IPS-NIHi11 (cell line): ENCODE measurements at regions not wholly inside any gene's neighbourhood (a gene's known extent, or its start where the extent isn't known, plus 50 kb on each side); places are given as distances from the start of the nearest gene placed in this dataset.

Source experiments
- DNase-seq: peaks from one replicate; pipeline ENCODE4 v3.0.0; 2012; ENCODE audit warnings: mixed read lengths, low spot score

DNA sequence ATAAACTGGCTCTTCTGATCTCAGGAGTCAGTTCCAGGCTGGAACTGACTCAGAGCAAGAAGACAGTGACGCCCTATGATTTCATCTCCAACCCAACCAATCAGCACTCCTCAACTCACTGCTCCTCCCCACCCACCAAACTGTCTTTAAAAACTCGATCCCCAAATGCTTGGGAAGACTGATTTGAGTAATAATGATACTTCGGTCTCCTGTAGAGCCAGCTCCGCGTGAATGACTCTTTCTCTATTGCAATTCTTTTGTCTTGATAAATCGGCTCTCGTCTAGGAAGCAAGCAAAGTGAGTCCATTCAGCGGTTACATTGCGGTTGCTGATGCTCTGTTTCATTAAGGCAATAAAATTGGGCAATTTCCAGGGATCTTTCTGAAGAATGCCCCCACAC, 1025.3 kb upstream of the CNTNAP5 start:
- peak; percentile 54 for DNase-seq

DNA sequence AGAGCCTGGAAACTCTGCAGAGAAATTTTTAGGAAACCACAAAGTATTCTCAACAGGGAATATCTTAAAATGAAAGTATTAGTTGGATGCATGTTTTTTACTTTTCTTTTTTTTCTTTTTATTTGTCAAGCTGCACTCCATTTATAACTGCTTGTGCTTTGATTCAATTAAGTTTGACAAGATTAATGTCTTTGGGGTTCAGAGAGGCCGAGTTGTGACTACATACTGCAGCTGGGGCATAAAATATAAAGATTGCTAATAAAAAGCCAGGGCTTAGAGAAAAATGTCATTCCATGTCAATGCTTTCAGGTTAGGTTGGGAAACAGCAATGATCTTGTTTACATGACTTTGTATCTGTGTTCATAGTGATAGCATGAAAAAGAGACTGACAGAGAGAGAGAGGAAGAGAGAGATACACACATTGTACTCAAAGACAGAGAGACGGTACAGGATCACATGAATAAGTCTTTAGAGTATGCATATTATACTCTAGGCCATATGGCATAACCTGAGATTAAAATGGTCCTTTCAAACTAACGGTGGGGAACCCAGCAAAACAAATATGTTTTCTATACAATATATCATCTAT, 1022.3 kb upstream of the CNTNAP5 start:
- no peak for DNase-seq

DNA sequence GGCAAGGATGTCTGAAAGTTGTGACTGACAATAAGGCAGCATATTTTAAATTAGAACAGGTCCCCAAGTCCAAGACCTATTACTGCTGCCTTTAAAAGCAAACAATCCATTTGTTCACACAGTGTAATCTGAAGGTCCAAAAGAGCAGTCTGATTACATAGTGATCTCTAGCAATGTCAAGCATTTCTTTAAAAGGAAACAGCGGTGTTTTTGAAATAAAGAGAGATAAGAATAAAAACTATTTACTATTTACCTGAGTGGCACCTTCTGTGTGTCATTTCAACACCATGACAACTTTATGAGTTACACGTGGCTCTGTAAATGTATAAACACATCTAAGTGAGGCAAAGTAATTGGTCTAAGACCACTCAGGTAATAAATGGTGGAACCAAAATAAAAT, 1009.9 kb upstream of the CNTNAP5 start:
- DNase-seq = no peak

DNA sequence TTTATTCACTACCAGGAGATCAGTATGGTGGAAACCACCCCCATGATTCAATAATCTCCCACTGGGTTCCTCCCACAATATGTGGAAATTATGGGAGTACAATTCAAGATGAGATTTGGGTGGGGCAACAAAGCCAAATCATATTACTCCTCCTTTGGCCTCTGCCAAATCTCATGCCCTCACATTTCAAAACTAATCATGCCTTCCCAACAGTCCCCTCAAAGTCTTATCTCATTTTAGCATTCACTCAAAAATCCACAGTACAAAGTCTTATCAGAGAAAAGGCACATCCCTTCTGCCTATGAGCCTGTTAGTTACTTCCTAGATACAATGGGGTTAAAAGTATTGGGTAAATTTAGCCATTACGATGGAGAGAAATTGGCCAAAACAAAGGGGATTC, 989.5 kb upstream of the CNTNAP5 start:
- DNase-seq = no peak

DNA sequence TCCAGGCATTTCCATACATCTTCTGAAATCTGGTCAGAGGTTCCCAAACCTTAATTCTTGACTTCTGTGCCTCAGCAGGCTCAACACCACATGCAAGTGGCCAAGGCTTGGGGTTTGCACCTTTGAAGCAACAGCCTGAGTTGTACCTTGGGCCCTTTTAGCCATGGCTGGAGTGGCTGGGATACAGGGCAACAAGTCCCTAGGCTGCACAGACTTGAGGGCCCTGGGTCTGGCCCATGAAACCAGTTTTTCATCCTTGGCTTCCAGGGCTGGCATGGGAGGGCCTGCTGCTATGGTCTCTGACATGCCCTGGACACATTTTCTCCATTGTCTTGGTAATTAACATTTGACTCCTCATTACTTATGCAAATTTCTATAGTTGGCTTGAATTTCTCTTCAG, 988.8 kb upstream of the CNTNAP5 start:
- no peak for DNase-seq

DNA sequence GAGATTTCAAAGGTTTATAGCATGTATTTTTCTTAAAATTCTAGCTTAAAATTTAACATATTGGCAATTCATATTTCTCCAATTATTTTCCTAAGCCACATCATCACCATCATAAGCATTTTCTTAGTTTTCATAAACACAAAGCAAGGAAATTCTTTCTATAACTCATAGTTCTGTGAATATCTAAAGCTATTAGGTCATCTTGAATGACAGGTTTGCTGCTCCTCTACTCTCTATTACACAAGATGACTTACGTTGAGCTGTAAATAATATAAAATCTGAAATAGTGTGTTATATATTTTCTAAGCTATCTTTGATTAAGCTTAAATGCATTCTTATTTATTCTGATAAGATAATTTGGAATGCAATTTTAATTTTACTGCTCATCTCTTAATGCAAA, 984.6 kb upstream of the CNTNAP5 start:
- DNase-seq = no peak

DNA sequence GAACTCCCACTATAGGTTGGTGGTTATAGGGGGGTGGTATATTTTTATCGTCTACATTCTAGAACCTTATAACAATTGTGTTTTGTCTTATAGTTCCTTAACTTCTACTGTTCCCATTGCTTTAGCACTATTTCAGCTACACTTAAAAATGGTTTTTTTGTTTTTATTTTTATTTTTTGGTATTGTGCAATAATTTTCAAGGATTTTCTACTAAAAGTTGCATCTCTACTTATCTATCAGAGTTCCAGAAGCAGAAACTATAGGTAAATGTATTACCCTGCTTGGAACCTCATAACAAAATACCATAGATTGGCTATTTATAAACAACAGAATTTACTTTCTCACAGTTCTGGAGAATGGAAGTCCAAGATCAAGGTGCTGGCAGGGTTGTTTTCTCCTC, 981.6 kb upstream of the CNTNAP5 start:
- DNase-seq = no peak

DNA sequence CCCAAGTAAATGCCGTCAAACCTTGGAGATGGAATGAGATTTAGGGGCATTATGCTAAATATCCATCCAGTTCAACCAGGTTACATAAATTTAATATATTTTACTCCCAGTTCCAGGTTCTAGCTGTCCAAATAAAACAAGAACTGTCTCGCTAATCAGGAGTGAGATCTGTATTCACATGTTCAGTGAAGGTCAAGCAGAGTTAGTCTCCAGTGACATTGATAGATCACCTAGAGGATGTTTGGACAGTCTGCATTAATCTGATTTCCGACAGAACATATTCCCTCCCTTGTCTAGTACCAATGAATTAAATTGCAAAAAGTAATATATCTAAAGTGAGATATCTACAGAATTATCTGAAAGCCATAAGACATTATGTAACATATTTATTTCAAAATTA, 979.4 kb upstream of the CNTNAP5 start:
- no peak for DNase-seq

DNA sequence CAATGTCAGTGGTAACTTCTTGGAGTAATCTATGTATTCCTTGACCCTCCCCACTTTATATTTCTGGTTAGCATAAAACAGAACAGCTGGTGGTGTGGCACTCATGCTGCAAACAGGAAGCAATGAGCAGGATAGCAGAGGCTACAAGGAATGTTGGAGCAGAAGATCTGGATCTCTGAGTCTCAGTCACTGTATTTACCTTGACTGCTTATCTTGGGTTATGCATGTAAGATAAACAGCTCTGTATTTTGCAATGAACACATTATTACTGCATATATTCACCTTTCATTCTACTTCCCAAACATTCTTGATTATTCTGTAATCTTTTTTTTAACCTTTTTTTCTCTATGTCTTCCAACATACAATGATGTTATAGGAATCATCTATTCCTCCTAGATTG, 977.9 kb upstream of the CNTNAP5 start:
- DNase-seq = no peak

DNA sequence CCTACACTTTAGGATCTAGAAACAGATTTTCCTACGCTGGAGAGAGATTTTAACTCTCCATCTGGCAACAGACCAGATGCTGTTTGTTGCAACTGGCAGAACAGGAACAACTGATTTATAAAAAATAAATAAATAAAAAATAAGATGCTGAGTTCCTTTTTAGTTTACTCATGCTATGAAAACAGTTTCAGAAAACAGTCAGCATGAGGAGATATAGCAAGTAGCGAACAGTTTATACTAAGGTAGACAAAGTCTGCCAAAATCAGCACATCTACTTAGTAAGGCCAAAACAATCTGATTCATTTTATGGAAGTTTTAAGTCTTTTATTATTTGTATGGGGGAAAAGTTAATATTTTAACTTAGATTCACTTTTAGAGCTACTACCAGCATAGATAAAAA, 974.0 kb upstream of the CNTNAP5 start:
- no peak for DNase-seq

DNA sequence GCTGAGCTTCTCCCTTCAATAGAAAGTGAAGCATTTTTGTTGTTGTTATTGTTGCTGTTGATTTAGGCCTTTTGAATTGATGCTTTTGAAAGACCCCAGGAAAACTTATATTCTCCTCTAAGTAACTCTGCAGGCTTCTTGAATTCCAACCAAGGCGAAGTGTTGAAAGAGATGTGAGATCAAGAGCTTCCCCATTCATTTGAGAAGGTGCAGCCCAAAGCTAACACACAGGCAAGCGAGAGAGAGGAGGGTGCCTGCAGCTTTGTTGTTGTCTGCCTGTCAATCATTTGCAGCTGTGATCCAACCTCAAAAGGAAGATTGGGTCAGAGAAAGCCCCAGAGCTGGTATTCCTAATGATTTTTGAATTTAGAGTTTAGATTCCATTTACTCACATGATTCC, 963.6 kb upstream of the CNTNAP5 start:
- DNase-seq = peak; percentile 21

DNA sequence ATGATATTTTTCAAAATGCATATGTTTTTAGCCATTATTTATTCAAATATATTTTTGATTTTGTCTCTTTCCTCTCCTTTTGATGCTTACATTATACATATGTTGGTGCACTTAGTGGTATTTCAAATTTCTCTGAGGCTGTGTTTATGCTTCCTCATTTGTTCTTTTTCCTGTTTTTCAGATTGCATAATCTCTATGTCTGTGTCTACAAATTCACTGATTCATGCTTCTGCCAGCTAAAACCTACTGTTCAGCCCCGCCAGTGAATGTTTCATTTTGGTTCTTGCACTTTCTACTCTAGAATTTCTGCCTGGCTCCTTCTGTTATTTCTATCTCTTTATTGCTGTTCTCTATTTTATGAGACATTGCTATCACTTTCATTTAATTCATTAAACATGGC, 951.7 kb upstream of the CNTNAP5 start:
- DNase-seq = no peak

DNA sequence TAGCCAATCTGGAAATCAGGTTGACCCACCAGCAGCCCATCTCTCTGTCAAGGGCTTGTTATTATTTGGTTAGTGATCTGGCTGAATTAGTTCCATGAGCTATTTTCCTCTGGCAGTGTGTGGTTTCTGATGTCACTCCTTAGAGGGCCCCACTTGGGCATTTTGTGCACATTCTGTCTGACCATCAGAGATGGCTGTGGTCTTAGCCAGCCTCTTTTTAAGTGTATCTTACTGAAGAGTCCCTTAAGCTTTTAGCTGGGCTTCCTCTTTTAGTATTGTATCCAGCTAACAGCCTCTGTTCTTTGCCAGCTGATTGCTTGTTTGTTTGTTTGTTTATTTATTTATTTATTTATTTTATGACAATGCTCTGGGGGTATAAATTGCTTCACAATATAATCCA, 951.1 kb upstream of the CNTNAP5 start:
- no peak for DNase-seq

DNA sequence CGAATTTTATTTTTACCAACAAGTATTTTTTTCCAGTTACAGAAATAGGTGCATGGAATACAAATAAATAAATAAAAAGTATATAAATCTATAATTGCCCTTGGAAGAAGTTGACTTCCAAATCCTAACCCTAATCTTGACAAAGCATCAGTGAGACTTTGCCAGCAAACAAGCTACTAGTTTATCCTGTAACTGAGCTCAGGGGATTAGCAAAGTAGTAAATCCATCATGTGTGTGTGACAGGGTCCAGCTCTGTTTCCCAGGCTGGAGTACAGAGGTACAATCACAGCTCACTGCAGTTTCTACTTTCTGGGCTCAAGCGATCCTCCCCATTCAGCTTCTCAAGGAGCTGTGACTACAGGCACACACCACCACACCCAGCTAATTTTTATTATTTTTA, 948.0 kb upstream of the CNTNAP5 start:
- DNase-seq = no peak

DNA sequence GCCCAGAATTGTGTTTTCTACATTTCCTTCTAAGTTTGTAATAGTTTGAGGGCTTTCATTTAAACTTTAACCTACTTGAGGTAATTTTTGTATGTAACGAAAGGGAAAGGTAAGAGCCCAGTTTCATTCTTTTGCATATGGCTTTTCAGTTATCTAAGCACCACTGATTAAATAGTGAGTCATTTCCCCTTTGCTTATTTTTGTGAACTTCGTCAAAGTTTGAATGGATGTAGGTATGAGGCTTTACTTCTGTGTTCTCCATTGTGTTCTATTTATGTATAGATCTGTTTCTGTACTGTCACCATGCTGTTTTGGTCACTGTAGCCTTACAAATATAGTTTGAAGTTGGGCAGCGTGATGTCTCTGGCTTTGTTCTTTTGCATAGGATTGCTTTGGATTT, 944.8 kb upstream of the CNTNAP5 start:
- no peak for DNase-seq

DNA sequence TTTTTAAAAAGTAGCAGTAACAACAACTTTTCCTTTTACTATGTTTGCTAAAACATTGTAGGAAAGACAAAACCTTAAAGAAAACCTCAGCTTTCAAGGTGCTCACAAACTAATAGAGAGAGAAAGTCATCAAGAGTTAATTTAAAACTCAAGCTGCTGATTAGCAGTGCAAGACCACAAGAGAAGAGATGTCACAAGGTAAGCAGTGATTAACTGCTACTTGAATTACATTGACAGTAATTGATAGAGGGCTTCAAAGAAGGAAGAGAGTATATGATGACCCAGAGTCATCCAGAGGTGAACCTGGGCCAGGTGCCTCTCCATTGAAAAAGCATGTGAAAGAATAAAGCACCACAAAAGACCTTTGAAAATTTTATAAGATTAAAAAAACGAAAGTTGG, 939.6 kb upstream of the CNTNAP5 start:
- DNase-seq = no peak

DNA sequence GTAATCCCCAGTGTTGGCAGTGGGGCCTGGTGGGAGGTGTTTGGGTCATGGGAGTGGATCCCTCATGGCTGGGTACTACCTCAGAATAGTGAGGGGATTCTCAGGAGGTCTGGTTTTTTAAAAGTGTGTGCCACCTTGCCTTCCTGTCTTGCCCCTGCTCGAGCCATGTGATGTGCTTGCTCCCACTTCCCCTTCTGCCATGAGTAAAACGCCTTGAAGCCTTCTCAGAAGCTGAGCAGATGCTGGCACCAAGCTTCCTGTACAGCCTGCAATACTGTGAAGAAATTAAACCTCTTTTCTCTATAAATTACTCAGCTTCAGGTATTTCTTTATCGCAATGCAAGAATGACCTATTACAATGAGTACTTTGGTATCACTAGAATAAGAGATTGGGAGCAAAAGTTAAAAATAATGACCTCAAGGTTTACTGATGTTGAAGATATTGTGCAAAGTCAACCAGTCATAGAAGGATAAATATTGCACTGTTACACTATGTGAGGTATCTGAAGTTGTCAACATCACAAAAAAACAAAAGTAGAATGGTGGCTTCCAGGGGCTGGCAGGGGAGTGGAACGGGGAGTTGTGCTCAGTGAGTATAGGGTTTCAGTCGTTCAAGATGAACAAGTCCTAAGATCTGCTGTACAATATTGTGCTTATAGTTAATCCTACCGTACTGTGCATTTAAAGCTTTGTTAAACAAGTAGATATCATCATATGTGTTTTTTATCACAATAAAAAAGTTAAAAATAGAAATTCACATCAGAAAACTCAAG, 938.3 kb upstream of the CNTNAP5 start:
- no peak for DNase-seq

DNA sequence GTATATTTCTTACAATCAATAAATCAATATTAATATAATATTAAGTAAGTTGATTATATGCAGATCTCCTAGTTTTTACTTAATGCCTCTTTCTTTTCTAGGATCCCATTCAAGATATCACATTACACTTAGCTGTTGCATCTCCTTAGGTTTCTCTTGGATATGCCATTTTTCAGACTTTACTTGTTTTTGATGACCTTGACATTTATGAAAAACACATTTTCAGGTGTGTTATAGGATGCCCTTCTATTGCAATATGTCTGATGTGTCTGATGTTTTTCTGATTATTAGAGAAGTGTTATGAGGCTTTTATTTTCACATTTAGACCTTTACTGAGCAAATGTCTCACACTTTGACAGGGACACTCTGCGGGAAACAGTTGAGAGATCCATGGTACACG, 933.6 kb upstream of the CNTNAP5 start:
- no peak for DNase-seq

DNA sequence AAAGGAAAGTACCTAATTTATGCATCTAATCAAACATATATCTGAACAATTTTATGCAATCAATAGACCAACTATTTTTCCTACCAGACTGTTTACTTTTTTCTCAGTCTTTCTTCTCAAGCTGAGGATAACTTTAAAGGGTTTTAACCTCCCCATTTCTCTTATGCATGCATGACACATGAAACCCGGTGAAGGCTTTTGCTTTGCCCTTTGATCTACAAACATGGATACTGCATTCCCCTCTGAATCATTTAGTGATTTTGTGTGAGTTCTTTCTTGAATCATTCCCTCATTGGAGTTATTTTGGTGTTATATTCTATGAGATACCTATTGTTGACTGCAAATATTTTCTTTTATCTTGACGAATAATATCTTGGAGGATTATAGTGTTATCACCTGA, 931.9 kb upstream of the CNTNAP5 start:
- DNase-seq = no peak

DNA sequence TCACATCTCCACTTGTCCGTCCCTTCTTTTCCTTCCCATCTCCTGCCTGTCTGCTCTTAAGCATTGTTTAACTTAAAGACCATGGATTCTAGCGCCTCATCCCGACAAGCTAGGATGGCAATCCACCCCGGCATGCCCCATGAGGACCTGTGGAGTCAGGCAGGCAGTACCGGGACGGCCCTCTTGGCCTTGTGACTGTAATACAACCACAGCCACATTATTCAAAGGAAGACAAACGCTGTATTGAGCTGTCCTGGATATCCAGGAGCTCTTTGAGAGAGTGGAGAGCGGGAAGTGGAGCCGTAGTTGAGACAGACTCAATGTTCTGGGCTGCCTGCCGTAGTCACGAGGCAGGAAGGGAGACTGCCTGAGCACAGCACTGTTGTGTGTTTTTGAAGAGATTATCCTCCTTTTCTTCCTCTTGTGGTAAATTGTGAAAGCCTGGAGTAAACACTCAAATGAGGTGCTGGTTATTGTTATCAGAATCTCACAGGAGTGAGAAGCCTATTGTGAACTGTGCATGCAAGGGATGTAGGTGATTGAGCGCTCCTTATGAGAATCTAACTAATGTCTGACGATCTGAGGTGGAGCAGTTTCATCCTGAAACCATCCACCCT, 929.8 kb upstream of the CNTNAP5 start:
- DNase-seq = no peak

DNA sequence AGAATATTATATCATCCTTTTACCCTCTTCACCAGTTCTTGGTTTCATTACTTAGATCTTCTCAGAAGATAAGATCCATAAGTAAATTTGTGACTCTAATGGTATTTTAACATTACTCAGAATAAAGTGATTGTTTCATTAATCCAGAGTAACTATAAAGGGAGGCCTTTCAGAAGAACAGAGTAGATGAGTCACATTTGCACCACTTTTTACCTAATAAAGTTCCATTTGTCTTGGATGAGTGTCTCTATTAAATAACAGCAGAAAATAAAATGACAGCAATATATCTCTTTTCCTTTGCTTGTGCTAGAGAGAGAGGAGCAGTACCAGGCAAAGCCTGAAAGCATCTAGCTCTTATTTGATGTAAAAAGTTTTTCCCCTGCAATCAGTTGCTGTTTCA, 926.5 kb upstream of the CNTNAP5 start:
- no peak for DNase-seq

DNA sequence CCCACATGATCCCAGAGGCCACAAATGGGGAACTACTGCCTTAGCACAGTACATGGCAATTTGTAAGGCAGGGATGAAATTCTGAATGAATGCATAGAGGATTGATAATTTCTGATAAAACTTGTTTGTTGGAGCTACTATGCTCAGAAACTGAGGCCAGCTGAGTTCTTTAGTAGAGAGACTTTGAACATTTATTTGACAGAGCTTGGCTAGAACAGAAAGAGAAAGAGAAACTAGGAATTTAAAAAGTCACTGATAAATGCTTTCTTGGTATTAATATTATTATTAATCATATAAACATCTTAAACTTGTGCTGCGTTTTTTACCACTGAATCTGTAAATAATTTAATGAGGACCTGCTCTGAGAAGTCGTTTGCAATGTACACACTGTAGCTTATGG, 923.7 kb upstream of the CNTNAP5 start:
- no peak for DNase-seq

DNA sequence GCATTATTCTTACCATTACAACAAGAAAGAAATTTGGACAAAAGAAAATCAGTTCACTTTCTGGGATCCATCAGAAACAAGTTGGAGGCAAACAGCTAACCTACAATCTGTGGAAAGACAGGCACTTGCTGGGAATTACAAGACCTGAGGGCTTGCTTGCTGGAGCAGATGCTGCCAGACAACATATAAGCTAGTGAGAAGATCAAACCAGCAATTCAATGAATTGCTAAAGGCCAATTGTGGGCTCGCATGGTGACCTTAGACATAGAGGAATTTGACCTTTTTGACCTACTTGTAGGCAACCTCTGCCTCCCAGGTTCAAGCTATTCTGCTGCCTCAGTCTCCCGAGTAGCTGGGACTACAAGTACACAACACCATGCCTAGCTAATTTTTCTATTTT, 921.2 kb upstream of the CNTNAP5 start:
- no peak for DNase-seq

DNA sequence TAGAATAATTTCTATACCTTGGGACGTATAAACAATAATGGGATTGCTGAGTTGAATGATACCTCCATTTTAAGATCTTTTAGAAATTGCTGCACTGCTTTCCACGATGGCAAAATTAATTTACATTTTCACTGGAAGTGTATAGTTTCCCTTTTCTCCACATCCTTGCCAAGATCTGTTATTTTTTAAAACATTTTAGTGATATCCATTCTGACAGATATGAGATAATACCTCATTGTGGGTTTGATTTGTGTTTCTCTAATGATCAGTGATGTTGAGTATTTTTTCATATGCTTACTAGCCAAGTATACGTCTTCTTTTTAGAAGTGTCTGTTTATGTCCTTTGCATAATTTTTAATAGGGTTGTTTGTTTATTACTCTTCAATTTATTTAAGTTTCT, 908.5 kb upstream of the CNTNAP5 start:
- DNase-seq = no peak
